ENCODE measurements at regions not wholly inside any gene's neighbourhood (a gene's known extent, or its start where the extent isn't known, plus 50 kb on each side); places are given as distances from the start of the nearest gene placed in this dataset.

- no peak overlapping the region for H3K27ac ChIP-seq
- ChIA-PET POLR2A (ENCODE audit: low non-redundant PET) (no interaction called here), CTCF (interaction anchor here (1.0 kb wide), 1 partner anchor 69 kb away, joined by 3 read pairs; no protein-coding TSS in a partner anchor)
- no peak for DNase-seq (ENCODE audit: low spot score)
- TF ChIP-seq CTCF (conservative IDR thresholded peaks at IDR 0.05; ENCODE audit: low read depth) = no peak
Measured at GRCh38 chr6:133764754-133765208, 124.1 kb upstream of the TCF21 start.

GRCh38 chr6:133767357-133767970 lies 121.4 kb upstream of the TCF21 start:
- no peak for DNase-seq (ENCODE audit: low spot score)
- H3K27ac ChIP-seq = no peak overlapping the region
- POLR2A ChIA-PET (ENCODE audit: low non-redundant PET) = no interaction called here
- CTCF ChIA-PET = interaction anchor here (0.6 kb wide), 1 partner anchor 42 kb away, joined by 3 read pairs; no protein-coding TSS in a partner anchor
- no peak for TF ChIP-seq CTCF (conservative IDR thresholded peaks at IDR 0.05; ENCODE audit: low read depth)

GRCh38 chr6:133768656-133769295 lies 120.1 kb upstream of the TCF21 start:
- peak; percentile 14 for DNase-seq (ENCODE audit: low spot score)
- ChIA-PET POLR2A (ENCODE audit: low non-redundant PET) (no interaction called here), CTCF (no interaction called here)
- no peak for TF ChIP-seq CTCF (conservative IDR thresholded peaks at IDR 0.05; ENCODE audit: low read depth)
- H3K27ac ChIP-seq = no peak overlapping the region

- no peak for TF ChIP-seq CTCF (conservative IDR thresholded peaks at IDR 0.05; ENCODE audit: low read depth)
- H3K27ac ChIP-seq = no peak overlapping the region
- ChIA-PET CTCF (no interaction called here), POLR2A (ENCODE audit: low non-redundant PET) (no interaction called here)
- DNase-seq (ENCODE audit: low spot score) = no peak
Measured at GRCh38 chr6:133769463-133769862, 119.5 kb upstream of the TCF21 start.

- ChIA-PET CTCF (interaction anchor here (0.5 to 0.6 kb wide), 2 partner anchors 649 to 1087 kb away, joined by 3 read pairs; no protein-coding TSS in a partner anchor), POLR2A (ENCODE audit: low non-redundant PET) (no interaction called here)
- no peak for TF ChIP-seq CTCF (conservative IDR thresholded peaks at IDR 0.05; ENCODE audit: low read depth)
- no peak overlapping the region for H3K27ac ChIP-seq
- no peak for DNase-seq (ENCODE audit: low spot score)
Measured at GRCh38 chr6:133772567-133772966, 116.3 kb upstream of the TCF21 start.

- no peak overlapping the region for H3K27ac ChIP-seq
Measured at GRCh38 chr6:133773776-133774175, 115.1 kb upstream of the TCF21 start.

More at GRCh38 chr6:133773776-133774175, 115.1 kb upstream of the TCF21 start:
- POLR2A ChIA-PET (ENCODE audit: low non-redundant PET) = no interaction called here
- DNase-seq (ENCODE audit: low spot score) = no peak
- CTCF ChIA-PET = no interaction called here
- TF ChIP-seq CTCF (conservative IDR thresholded peaks at IDR 0.05; ENCODE audit: low read depth) = no peak

Data from RWPE1 (cell line).